HG02870 (cell line): ENCODE measurements at regions not wholly inside any gene's neighbourhood (a gene's known extent, or its start where the extent isn't known, plus 50 kb on each side); places are given as distances from the start of the nearest gene placed in this dataset.
"Not testable (repeated sequence)": the region's sequence is repeated elsewhere in the genome, so short reads cannot be mapped to it uniquely, and the experiment has no call there.

Experiments
- ATAC-seq: cut with Tn5 transposase; IDR thresholded peaks from one replicate; pipeline ENCODE4 v1.9.1; 2021; ENCODE audit warnings: mild to moderate bottlenecking, moderate library complexity; ENCODE audit not compliant: unreplicated experiment

DNA sequence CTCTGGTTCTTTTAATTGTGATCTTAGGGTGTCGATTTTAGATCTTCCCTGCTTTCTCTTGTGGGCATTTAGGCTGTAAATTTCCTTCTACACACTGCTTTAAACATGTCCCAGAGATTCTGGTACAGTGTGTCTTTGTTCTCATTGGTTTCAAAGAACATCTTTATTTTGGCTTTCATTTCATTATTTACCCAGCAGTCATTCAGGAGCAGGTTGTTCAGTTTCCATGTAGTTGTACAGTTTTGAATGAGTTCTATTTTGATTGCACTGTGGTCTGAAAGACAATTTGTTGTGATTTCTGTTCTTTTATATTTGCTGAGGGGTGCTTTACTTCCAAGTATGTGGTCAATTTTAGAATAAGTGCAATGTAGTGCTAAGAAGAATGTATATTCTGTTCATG lies 423.8 kb downstream of the PIK3C3 start:
- not testable (repeated sequence) for ATAC-seq

DNA sequence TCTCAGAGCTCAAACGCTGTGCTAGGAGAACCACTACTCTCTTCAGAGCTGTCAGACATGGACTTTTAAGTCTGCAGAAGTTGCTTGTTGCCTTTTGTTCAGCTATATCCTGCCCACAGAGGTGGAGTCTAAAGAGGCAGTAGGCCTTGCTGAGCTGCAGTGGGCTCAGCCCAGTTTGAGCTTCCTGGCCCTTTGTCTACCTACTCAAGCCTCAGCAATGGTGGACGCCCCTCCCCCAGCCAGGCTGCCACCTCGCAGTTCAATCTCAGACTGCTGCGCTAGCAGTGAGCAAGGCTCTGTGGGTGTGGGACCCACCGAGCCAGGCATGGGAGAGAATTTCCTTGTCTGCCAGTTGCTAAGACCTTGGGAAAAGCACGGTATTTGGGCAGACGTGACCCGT lies 426.2 kb downstream of the PIK3C3 start:
- not testable (repeated sequence) for ATAC-seq

DNA sequence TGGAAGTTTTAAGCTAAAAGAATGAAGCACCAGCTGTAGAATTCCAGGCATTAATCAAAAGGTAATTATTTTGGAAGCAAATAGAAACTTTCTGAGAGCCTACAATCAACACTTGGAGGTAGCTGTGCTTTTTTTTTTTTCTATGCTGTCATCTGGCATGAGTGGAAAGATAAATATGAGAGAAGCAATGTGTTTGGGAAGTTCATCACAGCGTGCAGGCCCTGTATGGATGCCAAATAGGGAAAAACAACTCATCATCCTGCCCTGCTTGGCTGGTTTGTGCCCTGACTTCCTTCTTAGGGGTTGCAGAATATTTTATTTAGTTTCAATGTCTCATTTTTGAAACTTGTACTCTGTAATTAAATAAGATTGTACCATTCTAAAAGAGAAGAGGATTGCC lies 437.4 kb downstream of the PIK3C3 start:
- ATAC-seq = no peak

DNA sequence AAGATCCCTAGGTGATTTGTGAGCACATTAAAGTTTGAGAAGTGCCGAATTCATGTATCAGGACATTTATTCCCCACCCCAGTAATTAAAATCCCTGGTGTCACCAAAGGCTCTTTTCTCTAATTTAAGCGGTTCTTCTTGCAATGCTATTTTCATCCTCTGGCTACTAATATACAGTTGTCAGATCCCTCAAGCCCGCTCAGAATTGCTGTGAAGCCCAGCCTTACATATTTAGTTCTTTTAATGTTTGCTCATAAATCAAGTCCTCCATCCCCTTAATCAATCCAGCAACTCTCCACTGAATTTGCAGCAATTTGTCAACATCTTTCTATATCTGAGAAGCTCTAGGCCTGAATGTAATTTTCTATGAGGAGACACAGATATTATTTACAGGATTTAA lies 437.9 kb downstream of the PIK3C3 start:
- no peak for ATAC-seq

DNA sequence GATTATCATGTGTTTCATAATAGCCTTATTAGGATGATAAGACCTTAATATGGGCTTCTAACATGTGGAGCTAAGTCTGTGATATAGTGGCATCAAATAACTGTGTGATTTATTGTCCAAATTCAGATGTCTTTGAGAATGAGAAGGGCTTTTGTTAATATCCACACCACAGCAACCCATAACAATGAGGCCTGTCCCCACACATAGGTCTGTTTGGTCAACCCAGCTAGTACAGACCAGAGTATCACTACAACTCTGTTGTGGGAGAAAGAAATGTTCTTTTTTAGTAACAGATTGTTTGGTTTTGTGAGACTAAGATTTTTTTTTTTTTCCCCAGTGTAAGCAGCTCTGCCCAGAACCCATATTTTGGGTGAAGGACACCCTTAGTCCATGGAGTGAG lies 439.2 kb downstream of the PIK3C3 start:
- no peak for ATAC-seq

DNA sequence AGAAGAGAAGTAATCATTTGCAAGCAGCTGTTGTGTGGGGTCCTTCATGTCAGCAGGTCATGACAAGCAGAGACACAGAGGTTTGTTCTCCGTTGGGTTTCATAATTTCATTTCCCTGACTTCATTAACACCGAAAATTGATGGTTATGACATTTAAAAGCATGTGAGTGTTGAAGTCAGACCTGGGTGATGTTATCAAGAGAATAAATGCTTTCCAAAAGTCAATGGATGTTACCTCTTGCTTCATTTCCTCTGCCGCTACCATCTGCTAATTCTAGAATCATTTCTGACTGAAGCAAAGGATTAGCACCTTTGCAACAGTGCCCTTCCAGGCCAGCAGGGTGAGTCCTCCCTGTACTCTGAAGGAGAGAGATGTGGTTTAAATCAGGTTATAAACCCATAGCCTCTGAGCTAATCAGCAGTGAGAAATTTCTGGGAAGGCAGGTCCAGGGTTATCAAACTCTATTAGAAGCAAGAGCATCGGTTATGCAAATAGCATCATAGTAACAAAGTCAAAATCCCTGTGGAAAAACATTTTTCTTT lies 446.2 kb downstream of the PIK3C3 start:
- no peak for ATAC-seq

DNA sequence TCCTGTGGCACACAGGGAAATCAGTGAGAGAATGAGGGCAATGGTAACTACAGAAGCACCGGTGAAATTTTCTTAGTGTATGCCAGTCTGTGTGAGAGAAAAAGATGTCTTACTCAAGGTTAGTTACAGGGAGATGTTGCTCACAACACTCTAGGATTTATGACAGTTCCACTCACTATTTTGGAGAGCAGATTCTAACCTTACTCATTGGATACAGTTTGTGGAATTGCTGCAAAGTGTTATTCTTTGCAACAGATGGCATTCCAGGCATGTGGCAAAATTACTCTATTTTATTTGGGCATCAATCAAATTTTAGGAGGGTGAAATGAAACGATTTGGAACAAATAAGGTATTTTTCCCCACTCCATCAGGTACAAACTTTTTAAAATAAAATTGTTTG lies 449.1 kb downstream of the PIK3C3 start:
- no peak for ATAC-seq

DNA sequence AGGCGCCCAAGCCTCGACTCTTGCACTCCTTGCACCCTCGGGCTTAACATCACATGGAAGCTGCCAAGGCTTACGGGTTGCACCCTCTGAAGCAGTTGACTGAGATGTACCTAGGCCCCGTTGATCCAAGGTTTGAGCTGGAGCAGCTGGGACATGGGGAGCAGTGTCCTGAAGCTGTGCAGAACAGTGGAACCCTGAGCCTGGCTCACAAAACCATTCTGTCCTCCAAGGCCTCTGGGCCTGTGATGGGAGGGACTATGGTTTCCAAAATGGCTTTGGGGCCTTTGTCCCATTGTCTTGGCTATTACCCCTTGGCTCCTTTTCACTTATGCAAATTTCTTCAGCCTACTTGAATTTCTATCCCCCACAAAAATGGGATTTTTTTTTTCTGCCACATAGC lies 454.0 kb downstream of the PIK3C3 start:
- ATAC-seq = no peak

DNA sequence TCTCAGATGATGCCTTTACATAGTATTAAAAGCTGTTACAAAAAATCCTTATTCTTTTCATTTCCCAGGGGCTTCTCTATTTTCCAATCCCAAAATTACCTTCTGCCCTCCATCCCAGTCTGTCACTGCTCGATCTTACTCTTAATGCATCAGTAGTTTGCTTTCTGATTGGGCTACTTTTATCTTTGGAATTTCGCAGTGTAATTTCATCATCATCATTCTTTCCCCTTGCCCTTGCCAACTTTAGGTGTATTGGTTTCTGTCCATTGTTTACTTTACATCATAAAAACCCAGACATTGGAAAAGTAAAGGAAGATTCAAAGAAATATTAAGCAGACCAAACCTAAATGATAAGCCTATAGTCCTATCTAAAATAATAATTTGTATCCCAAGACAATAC lies 457.2 kb downstream of the PIK3C3 start:
- no peak for ATAC-seq

DNA sequence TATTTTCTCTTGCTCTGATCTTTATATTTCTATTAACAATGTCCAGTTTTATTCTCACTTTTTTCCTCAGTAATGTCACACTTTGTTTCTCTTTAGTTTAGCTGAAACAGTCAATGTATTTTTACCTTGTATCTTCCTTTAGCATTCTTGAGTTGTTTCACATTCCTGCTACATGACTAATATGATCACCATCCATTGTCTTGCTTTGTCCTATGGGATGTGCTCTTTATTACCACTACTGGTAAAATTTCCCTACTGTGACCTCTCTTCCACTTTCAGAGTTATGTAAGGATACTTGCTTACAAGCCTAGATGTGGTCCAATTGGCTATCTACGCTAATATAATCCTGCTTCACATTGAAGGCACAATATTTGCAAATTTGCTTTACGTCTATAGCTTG lies 457.9 kb downstream of the PIK3C3 start:
- no peak for ATAC-seq

DNA sequence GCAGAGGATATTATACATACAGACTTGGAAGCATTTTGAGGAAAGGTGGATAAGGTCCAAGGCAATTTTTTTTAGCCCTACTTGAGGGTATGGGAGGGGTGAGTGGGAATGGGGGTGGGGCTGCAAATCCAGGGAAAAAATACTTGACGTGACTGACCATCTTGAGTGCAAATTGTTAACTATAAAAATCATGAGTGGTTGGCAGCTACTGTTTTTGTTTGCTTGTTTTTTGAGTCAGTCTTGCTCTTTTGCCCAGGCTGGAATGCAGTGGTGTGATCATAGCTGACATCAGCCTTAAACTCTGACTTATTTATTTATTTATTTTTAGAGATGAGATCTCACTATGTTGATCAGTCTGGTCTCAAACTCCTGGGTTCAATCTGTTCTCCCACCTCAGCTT lies 458.8 kb downstream of the PIK3C3 start:
- ATAC-seq = no peak

DNA sequence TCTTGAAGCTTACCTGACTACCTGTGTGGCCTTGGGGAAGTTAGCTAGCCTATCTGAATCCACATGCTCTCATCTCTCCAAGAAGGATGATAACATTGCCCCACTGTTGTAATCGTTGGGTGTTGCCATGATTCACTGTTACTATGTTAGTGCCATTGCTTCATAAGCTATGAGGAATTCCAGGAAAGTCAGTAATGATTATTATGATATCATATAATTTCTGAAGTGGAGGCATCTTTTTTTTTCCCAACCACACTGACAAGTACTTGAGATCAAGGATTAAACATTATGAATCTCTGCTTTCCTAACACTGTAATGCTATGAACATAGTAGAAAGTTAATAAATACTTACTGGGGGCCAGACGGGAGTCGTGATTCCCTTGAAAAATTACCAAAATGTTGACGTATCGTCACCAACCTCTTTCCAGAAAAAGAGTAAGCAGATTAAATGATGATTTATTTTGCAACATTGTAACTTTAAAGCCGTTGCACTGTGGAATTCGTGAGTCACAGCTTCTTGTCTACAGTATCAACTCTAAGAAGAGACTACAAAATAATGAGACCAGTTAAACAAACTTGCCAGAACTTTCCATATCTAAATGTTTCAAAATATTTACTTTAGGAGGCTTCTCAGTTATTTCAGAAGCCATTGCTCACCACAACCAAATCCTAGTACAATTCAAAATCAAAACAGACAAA lies 459.9 kb downstream of the PIK3C3 start:
- ATAC-seq = no peak

DNA sequence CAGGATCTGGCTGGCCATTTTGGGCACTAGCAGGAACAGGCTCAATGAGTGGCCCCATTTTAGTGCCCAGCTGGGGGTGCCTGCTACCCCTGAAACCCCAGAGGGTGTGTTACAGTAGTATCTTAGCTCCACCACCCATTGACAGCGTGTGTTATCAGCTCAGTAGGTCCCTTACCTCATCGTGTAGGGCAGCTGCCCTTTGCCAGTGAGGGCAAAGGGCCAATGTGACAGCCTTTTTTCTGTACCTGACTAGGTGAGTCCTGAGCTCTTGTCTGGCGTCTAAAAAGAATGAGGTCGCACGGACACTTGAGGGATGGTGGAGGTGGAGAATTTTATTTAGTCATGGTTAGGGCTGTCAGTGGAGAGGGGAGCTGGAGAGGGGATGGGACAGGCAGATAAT lies 462.2 kb downstream of the PIK3C3 start:
- no peak for ATAC-seq

DNA sequence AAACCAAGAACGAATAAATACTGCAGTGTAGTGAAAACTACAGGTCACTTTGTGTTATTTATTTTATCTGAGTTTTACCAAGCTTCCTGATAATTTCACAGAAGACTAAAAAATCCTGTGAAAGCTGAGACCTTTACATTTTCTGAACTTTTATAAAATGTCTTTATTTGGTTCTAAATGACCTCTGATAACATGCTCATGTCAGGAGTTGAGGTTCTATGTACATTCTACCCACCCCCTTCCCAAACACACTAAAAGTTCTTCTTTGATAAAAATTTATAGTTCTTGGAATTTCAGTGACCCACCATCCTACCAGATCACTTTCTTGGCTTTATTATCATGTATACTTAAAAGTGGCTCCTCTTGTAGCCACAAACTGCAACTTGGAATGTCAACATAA lies 463.1 kb downstream of the PIK3C3 start:
- no peak for ATAC-seq

DNA sequence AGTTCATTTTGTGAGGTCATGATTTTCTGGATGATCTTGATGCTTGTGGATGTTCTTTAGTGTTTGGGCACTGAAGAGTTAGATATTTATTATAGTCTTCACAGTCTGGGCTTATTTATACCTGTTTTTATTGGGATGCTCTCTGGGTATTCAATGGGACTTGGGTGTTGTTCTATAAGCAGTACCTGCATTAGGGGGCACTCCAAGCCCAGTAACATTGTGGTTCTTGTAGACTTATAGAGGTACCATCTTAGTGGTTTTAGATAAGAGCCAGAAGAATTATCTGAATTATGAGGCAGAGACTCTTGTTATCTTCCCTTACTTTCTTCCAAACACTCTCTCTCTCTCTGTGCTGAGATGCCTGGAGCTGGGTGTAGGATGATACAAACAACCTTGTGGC lies 470.0 kb downstream of the PIK3C3 start:
- no peak for ATAC-seq

DNA sequence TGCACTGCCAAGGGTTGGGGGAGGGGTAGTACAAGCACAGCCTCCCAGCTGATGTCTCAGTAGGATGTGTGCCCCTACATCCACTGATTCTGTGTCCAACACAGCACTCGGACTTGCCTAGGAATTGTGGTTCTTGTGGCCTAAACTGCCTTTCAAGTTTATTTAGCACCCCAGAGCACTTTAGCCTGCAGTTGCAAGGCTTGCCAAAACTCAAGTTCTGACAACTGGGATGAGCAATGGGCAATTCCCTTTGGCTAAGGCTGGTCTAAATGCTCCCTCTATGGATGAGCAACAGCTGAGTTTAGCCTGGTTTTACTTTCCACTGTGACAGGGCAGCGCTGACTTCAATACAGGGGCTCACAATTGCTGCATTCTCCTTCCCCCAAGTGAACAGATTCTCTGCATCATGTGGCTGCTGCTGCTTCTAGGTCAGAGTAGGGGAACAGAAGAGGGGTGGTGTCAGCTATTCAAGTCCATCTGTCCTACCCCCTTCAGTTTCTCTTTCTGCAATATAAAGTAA lies 471.5 kb downstream of the PIK3C3 start:
- ATAC-seq = no peak

DNA sequence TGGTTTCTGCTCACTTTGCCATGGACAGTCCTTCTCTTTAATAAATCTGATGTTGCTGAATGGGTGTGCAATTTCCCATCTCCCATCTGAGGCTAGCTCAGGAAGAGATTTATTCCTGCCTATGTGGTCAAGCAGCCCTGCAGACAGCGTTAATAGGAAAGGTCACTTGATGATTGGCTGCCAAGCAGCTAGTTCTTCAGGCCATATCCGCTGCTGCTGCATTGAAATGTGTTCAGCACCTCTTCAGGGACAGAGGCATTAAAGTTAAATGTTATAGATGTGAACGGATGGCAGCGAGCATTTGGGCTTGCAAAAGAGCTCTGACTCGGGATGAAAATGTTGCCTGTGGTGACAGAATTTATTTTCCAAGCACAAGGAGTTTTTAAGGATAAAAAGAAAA lies 474.2 kb downstream of the PIK3C3 start:
- ATAC-seq = no peak

DNA sequence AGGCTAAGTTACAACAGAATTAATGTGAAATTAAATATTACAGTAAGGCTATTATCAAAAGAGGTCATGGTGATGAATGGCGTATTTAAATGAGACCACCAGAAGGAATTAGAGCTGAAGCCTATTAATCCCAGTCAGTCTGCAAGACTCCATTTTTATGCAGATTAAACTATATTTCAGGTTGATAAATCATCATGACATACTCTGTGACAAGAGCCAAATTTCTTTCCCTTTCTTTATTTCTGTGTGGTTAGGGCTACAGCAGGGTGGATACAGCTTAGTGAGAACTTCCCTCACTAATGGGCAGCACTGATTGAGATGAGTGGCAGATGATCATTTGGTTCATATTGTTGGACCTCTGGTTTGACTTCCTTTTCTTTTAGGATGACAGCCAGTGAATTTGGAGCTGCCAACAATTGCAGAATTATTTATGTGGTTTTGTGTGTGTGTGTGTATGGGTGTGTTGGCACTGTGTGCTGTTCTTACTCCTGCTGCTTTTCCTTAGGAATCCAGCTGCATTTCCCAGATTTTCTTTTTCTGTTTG lies 481.3 kb downstream of the PIK3C3 start:
- ATAC-seq = no peak

DNA sequence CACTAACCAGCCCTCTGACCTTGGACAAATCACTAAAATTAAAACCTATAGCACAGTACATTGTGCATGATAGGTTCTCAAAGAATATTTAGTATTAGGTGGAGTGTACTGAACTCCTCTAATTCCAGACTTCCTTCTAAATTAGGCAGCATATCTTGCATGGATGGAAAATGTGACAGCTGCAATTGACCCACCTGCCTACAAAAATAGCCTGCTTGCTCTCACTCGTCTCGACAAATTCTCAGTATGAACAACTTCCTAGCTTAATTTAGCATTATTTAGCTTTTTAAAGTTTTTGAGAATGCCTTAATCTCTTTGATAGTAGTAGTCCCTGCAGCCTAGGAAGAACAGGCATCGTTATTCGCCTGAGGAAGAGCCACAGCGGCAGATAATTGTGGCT lies 482.0 kb downstream of the PIK3C3 start:
- ATAC-seq = no peak

DNA sequence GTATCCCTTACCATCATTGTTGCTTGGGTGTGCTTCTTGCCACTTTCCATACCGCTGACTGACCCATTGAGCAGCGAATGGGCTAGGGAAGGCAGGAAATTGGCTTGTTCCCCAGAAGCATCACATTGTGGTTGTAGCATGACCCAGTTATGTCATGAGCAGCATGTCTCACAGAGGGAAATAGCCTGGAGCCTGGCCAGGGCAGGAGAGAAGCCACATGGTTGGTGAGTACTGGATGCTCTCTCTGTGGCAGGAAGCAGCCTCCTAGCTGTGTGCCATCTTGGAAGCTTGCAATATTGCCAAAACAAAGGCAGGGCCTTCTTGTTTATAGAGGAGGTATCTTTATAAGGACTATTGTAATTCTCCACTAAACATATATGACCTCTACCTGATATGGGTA lies 482.6 kb downstream of the PIK3C3 start:
- ATAC-seq = no peak

DNA sequence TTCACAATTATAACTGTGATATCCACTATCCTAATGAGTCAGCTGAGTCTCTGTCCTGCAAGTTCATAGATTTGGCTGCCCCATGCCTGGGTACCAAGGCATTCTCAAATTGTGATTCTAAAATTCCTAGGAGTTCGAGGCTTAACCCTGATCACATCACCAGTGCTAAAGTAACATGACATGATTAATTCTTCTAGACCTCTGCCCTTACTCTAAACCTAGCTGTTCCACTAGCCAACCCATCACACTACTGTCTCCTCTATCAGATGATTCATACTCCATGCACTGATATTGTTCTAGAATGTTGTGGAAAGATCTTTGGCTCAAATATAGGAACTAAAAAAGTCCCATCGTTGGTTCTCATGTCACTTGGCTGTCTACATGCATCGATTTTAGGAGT lies 487.6 kb downstream of the PIK3C3 start:
- no peak for ATAC-seq

DNA sequence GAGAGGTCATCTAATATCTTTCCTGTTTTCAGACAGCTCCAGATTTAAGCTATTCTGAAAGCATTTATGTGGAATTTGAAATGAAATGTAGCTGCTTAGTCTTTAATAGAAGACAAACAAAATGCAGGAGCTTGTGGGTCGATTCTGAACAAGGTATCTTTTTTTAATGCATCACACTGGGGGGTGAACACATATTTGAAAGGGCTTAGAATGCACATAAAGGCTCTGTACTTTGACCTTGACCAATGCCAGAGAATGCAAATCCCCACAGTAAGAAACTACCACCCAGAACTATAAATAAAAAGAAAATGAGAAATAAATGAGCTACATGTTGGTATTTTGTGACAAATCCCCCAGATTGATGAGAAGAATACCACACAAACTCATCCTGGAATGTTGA lies 489.3 kb downstream of the PIK3C3 start:
- ATAC-seq = no peak

DNA sequence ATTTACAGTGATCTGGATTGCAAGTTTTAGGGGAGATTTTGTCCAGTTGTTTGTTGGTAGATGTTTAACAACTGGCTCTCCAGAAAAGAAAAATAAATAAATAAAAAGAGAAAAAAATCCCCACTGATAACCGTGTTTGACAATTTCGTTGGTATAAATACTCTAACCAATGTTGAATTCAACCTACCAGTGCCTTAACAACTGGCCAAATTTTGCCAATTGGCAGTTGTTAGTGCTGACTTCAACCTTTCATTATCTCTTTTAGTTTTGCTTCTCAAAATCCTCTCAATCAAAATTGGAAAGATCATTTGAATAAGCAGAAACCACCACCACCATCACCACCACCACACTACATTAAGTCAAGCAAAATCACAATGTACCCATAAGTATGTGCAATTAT lies 490.3 kb downstream of the PIK3C3 start:
- ATAC-seq = no peak
